Transverse colon (tissue), 3 donors: ENCODE measurements at regions not wholly inside any gene's neighbourhood (a gene's known extent, or its start where the extent isn't known, plus 50 kb on each side); places are given as distances from the start of the nearest gene placed in this dataset.

Experiments
- POLR2A ChIP-seq: fragments of 450-650 bp; IDR thresholded peaks from one replicate; pipeline ENCODE4 v1.6.1; 2016; ENCODE audit warnings: antibody characterized with exemption, mild to moderate bottlenecking, moderate library complexity
- TF ChIP-seq, protein P1 (sequence below), 5 experiments: fragments of 200-600 bp in 3 of 5; fragments of 450-650 bp in 2 of 5; sonication (generic) in 3 of 5; IDR thresholded peaks; 1 replicate in 2 of 5; 2 replicates in 3 of 5; pipeline ENCODE4 v1.5.1; 2016 to 2017; ENCODE audit warnings: antibody characterized with exemption in 5 of 5, inconsistent platforms in 3 of 5, mild to moderate bottlenecking in 2 of 5, moderate library complexity in 1 of 5

GRCh38 chr4:74528178-74528577 lies 83.2 kb downstream of the AREG start:
- TF ChIP-seq, protein P1, sequence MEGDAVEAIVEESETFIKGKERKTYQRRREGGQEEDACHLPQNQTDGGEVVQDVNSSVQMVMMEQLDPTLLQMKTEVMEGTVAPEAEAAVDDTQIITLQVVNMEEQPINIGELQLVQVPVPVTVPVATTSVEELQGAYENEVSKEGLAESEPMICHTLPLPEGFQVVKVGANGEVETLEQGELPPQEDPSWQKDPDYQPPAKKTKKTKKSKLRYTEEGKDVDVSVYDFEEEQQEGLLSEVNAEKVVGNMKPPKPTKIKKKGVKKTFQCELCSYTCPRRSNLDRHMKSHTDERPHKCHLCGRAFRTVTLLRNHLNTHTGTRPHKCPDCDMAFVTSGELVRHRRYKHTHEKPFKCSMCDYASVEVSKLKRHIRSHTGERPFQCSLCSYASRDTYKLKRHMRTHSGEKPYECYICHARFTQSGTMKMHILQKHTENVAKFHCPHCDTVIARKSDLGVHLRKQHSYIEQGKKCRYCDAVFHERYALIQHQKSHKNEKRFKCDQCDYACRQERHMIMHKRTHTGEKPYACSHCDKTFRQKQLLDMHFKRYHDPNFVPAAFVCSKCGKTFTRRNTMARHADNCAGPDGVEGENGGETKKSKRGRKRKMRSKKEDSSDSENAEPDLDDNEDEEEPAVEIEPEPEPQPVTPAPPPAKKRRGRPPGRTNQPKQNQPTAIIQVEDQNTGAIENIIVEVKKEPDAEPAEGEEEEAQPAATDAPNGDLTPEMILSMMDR (IDR thresholded peaks at IDR 0.05), result no peak
- TF ChIP-seq POLR2A, result no peak
